Retinal pigment epithelial cell (primary cell): ENCODE measurements at regions not wholly inside any gene's neighbourhood (a gene's known extent, or its start where the extent isn't known, plus 50 kb on each side); places are given as distances from the start of the nearest gene placed in this dataset.

Source experiments
- DNase-seq: peaks from one replicate; pipeline ENCODE4 v3.0.0-alpha.2; 2010; ENCODE audit warnings: low read depth
- H3K4me3 ChIP-seq: 2 replicates; pipeline ENCODE4 v1.5.1; 2011; ENCODE audit warnings: mild to moderate bottlenecking, low read length, control low read depth, moderate library complexity
- CTCF ChIP-seq: conservative IDR thresholded peaks from 2 replicates; pipeline ENCODE4 v1.5.1; 2011; ENCODE audit warnings: low read depth, low read length, control low read depth, inconsistent platforms

- H3K4me3 ChIP-seq, result no peak overlapping the region
- TF ChIP-seq CTCF, result no peak
- no peak for DNase-seq
These were observed 244.8 kb downstream of the IPO8 start for GRCh38 chr12:30450872-30451271.

GRCh38 chr12:30450226-30450625 lies 245.4 kb downstream of the IPO8 start:
- no peak overlapping the region for H3K4me3 ChIP-seq
- no peak for DNase-seq
- TF ChIP-seq CTCF, result no peak

GRCh38 chr12:30448038-30448437 lies 247.6 kb downstream of the IPO8 start:
- no peak for DNase-seq
- TF ChIP-seq CTCF, result no peak
- H3K4me3 ChIP-seq, result no peak overlapping the region

GRCh38 chr12:30447061-30447750 lies 248.5 kb downstream of the IPO8 start:
- DNase-seq, result no peak
- TF ChIP-seq CTCF, result no peak

GRCh38 chr12:30442461-30442860 lies 253.2 kb downstream of the IPO8 start:
- DNase-seq, result no peak
- no peak overlapping the region for H3K4me3 ChIP-seq
- TF ChIP-seq CTCF, result no peak

More at GRCh38 chr12:30447061-30447750, 248.5 kb downstream of the IPO8 start:
- no peak overlapping the region for H3K4me3 ChIP-seq

GRCh38 chr12:30440826-30441602 lies 254.7 kb downstream of the IPO8 start:
- no peak for DNase-seq
- H3K4me3 ChIP-seq, result no peak overlapping the region
- peak; percentile 86 for TF ChIP-seq CTCF

- no peak for TF ChIP-seq CTCF
- H3K4me3 ChIP-seq, result no peak overlapping the region
- DNase-seq, result no peak
These were observed 256.5 kb downstream of the IPO8 start for GRCh38 chr12:30439201-30439600.
